ENCODE measurements at regions not wholly inside any gene's neighbourhood (a gene's known extent, or its start where the extent isn't known, plus 50 kb on each side); places are given as distances from the start of the nearest gene placed in this dataset.

DNA sequence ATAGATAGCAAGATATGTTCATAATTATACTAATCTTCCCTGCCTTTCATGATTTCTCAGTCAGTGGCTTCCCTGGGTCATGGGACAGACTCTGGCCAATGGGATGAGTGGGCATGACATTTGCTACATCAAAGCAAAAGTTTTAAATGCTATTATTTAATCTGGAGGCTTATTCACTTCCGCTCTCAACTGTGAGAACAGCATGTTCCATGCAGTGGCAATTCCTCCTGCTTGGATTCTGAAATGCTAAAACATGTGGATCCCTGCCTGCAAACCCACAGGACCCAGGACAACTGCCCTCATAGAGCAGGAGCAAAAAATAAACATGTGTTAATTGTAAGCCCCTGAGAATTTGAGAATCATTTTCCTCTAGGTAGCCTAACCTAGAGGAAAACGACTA, 1412.4 kb upstream of the CELF2 start:
- Histone ChIP-seq H3K27me3 (no peaks in the 10 kb centered on the region), H3K36me3 (no peaks in the 10 kb centered on the region), H3K9me3 (ENCODE audit: low read depth) (no peaks in the 10 kb centered on the region), H3K4me3 (no peak overlapping the region), H3K27ac (no peak overlapping the region), H3K4me1 (ENCODE audit: low read depth) (no peaks in the 10 kb centered on the region)
- DNase-seq (ENCODE audit: low read depth in 1 of 2, low spot score in 1 of 2) = no peak
- TF ChIP-seq, protein P1, sequence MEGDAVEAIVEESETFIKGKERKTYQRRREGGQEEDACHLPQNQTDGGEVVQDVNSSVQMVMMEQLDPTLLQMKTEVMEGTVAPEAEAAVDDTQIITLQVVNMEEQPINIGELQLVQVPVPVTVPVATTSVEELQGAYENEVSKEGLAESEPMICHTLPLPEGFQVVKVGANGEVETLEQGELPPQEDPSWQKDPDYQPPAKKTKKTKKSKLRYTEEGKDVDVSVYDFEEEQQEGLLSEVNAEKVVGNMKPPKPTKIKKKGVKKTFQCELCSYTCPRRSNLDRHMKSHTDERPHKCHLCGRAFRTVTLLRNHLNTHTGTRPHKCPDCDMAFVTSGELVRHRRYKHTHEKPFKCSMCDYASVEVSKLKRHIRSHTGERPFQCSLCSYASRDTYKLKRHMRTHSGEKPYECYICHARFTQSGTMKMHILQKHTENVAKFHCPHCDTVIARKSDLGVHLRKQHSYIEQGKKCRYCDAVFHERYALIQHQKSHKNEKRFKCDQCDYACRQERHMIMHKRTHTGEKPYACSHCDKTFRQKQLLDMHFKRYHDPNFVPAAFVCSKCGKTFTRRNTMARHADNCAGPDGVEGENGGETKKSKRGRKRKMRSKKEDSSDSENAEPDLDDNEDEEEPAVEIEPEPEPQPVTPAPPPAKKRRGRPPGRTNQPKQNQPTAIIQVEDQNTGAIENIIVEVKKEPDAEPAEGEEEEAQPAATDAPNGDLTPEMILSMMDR (IDR thresholded peaks at IDR 0.05; ENCODE audit: low read depth, low read length) = no peak

DNA sequence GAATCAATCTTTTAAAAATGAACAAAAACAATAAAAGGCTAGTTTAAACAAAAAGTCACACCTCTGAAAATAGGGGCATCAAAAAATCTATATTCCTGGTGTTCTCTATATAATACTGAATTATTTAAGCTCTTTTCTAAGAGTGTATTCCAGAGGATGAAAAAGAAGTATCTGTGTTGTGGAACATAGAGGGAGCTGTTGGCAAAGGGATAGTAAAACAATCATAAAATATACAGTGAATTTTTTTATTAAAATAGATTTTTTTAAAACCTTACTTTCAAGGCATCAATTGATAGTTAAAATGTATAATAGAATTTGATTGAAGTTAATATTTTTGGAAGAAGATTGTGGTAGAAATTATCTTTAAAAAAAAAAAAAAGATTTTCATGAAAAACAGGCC, 1409.1 kb upstream of the CELF2 start:
- Histone ChIP-seq H3K36me3 (no peaks in the 10 kb centered on the region), H3K4me1 (ENCODE audit: low read depth) (no peaks in the 10 kb centered on the region), H3K9me3 (ENCODE audit: low read depth) (no peaks in the 10 kb centered on the region), H3K27me3 (no peaks in the 10 kb centered on the region), H3K4me3 (no peak overlapping the region), H3K27ac (no peak overlapping the region)
- TF ChIP-seq, protein P1 (IDR thresholded peaks at IDR 0.05; ENCODE audit: low read depth, low read length) = peak; percentile 53
- peak; percentile 19 to 50 for DNase-seq (ENCODE audit: low read depth in 1 of 2, low spot score in 1 of 2)

DNA sequence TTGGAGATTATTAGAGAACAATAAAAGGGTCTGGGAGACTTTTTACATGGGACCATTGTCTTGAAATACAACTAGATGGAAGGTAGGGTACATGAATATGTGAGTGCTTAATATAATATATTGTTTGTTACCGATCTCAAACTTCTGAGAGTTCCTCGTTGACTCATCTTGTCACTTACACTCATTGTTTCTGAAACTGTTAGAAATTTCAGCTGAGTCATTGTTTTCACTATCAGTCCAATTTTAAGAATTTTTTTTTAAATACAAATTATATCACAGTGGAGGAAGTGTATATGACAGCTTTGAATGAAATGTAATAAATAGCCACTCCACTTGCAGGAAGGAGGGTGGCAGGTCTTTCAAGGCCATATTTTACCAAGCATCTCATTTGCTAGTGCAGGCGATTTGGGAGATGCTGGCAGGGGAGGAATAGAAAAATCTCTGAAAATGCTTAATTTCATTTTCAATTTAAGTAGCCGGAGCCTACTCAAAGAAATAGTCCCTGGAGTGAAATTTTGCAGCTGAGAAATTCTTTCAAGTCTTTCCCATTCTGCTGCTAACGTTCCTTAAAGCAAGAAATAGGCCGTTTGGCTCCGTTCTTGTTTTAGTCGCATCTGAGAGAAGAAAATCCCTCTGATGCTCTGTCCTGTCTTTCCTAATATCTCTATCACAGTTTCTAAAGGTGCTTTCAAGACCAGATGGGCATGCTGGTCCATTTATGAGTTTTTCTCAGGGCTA, 1404.2 kb upstream of the CELF2 start:
- DNase-seq (ENCODE audit: low read depth in 1 of 2, low spot score in 1 of 2) = peak in 1 of 2 donors; percentile 9
- no peaks in the 10 kb centered on the region for H3K9me3 ChIP-seq (ENCODE audit: low read depth)
- H3K36me3 ChIP-seq = no peaks in the 10 kb centered on the region
- no peak overlapping the region for H3K4me3 ChIP-seq
- TF ChIP-seq, protein P1 (IDR thresholded peaks at IDR 0.05; ENCODE audit: low read depth, low read length) = no peak
- no peaks in the 10 kb centered on the region for H3K4me1 ChIP-seq (ENCODE audit: low read depth)
- no peaks in the 10 kb centered on the region for H3K27me3 ChIP-seq
- H3K27ac ChIP-seq = no peak overlapping the region

DNA sequence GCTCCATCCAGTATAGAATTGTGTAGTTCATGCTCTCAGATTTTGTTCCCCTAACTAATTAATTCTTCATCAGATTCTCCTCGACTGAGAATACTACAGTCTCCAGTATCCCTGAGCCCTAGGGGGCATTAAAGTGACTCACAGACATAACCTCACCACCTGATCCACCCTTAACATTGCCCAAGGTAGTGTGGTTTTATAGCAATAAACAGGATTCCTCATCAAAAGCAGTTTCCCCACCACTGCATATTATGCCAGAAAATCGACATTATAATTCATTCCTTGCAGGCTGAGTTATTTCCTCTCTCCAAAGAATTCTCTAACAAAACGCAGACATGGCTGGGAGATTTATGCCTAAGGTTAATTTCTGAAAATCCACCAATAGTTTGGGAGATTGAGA, 1402.5 kb upstream of the CELF2 start:
- no peak for DNase-seq (ENCODE audit: low read depth in 1 of 2, low spot score in 1 of 2)

DNA sequence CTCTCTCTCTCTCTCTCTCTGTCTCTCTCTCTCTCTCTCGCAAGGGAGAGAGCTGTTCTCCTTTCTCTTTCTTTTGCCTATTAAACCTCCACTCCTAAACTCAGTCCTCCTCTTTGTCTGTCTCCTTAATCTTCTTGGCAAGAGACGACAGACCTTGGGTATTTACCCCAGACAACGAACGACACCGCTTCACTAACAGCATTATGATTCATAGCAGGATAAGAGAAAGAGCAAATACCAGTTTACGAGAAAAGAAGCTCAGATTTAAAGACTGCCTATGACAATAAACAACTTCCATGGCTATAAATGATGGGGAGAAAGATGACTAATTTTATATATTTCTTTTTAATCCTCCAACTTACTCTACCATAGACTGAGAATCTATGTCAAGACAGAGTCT, 1396.5 kb upstream of the CELF2 start:
- H3K27ac ChIP-seq = no peak overlapping the region
- no peaks in the 10 kb centered on the region for H3K9me3 ChIP-seq (ENCODE audit: low read depth)
- DNase-seq (ENCODE audit: low read depth in 1 of 2, low spot score in 1 of 2) = no peak
- H3K4me1 ChIP-seq (ENCODE audit: low read depth) = no peaks in the 10 kb centered on the region
- H3K4me3 ChIP-seq = no peak overlapping the region
- no peaks in the 10 kb centered on the region for H3K36me3 ChIP-seq
- no peaks in the 10 kb centered on the region for H3K27me3 ChIP-seq
- TF ChIP-seq, protein P1 (IDR thresholded peaks at IDR 0.05; ENCODE audit: low read depth, low read length) = no peak

More for the DNA sequence above, 1402.5 kb upstream of the CELF2 start:
- no peak overlapping the region for H3K4me3 ChIP-seq
- no peaks in the 10 kb centered on the region for H3K27me3 ChIP-seq
- H3K9me3 ChIP-seq (ENCODE audit: low read depth) = no peaks in the 10 kb centered on the region
- TF ChIP-seq, protein P1 (IDR thresholded peaks at IDR 0.05; ENCODE audit: low read depth, low read length) = no peak
- H3K4me1 ChIP-seq (ENCODE audit: low read depth) = no peaks in the 10 kb centered on the region
- H3K27ac ChIP-seq = no peak overlapping the region
- no peaks in the 10 kb centered on the region for H3K36me3 ChIP-seq
